Neural cell (in vitro differentiated cells): ENCODE measurements at regions not wholly inside any gene's neighbourhood (a gene's known extent, or its start where the extent isn't known, plus 50 kb on each side); places are given as distances from the start of the nearest gene placed in this dataset.

Experiments used
- H2AFZ ChIP-seq: fragments of 200-600, 300-800 bp; sonication (generic), shearing (Covaris generic); 2 replicates; pipeline ENCODE4 v1.6.0; 2014; ENCODE audit warnings: low read depth, mild to moderate bottlenecking, antibody characterized with exemption, low read length, moderate library complexity
- H3F3A ChIP-seq: fragments of 200-600 bp; shearing (Covaris generic); 2 replicates; pipeline ENCODE4 v1.6.1; 2016; ENCODE audit warnings: mild to moderate bottlenecking, moderate library complexity, mixed read lengths, antibody characterized with exemption, low read length; ENCODE audit not compliant: insufficient read depth, poor library complexity, severe bottlenecking
- H3K27ac ChIP-seq: fragments of 200-600, 300-800 bp; sonication (generic), shearing (Covaris generic); 2 replicates; pipeline ENCODE4 v1.5.1; 2014; ENCODE audit warnings: mild to moderate bottlenecking, low read length, moderate library complexity
- H3K27me3 ChIP-seq: fragments of 300-800, 200-600 bp; sonication (generic), shearing (Covaris generic); 2 replicates; pipeline ENCODE4 v1.6.0; 2014; ENCODE audit warnings: mild to moderate bottlenecking, low read depth, low read length, moderate library complexity; ENCODE audit not compliant: insufficient read depth
- H3K36me3 ChIP-seq: fragments of 300-800, 200-600 bp; sonication (generic), shearing (Covaris generic); 2 replicates; pipeline ENCODE4 v1.5.1; 2014; ENCODE audit warnings: mild to moderate bottlenecking, antibody characterized with exemption, low read length, moderate library complexity; ENCODE audit not compliant: insufficient read depth
- H3K4me2 ChIP-seq: fragments of 300-800, 200-600 bp; sonication (generic), shearing (Covaris generic); 2 replicates; pipeline ENCODE4 v1.6.0; 2014; ENCODE audit warnings: mild to moderate bottlenecking, low read length
- H3K4me3 ChIP-seq: fragments of 300-800, 200-600 bp; sonication (generic), shearing (Covaris generic); 2 replicates; pipeline ENCODE4 v1.5.1; 2014; ENCODE audit warnings: mild to moderate bottlenecking, low read length, moderate library complexity
- H3K79me2 ChIP-seq: fragments of 200-600 bp; shearing (Covaris generic); replicated peaks from 2 replicates; pipeline ENCODE4 v1.6.0; 2014; ENCODE audit warnings: mild to moderate bottlenecking, low read length, moderate library complexity; ENCODE audit not compliant: insufficient read depth
- H3K9ac ChIP-seq: fragments of 300-800, 200-600 bp; sonication (generic), shearing (Covaris generic); 2 replicates; pipeline ENCODE4 v1.6.1; 2016; ENCODE audit warnings: mild to moderate bottlenecking, low read length, mixed read lengths
- H3K9me2 ChIP-seq: fragments of 200-600 bp; shearing (Covaris generic); 2 replicates; pipeline ENCODE4 v1.6.1; 2016; ENCODE audit warnings: mild to moderate bottlenecking, low read length, mixed read lengths; ENCODE audit not compliant: insufficient read depth
- H3K9me3 ChIP-seq: fragments of 200-600, 300-800 bp; sonication (generic), shearing (Covaris generic); 2 replicates; pipeline ENCODE4 v1.6.1; 2016; ENCODE audit warnings: mild to moderate bottlenecking, mixed run types, low read length, moderate library complexity, mixed read lengths
- H4K20me1 ChIP-seq: fragments of 200-600 bp; shearing (Covaris generic); 2 replicates; pipeline ENCODE4 v1.6.1; 2016; ENCODE audit warnings: mild to moderate bottlenecking, mixed run types; ENCODE audit not compliant: insufficient read depth
- EP300 ChIP-seq: fragments of 450-650 bp; conservative IDR thresholded peaks from 2 replicates; pipeline ENCODE4 v1.6.1; 2014; ENCODE audit warnings: antibody characterized with exemption, mild to moderate bottlenecking, moderate library complexity; ENCODE audit not compliant: poor library complexity, severe bottlenecking
- EZH2 ChIP-seq: fragments of 200-600, 300-800 bp; shearing (Covaris generic), sonication (generic); IDR thresholded peaks from 2 replicates; pipeline ENCODE4 v1.6.1; 2014; ENCODE audit warnings: antibody characterized with exemption, low read length, borderline replicate concordance, mild to moderate bottlenecking; ENCODE audit not compliant: insufficient read depth, poor library complexity, severe bottlenecking
- MXI1 ChIP-seq: fragments of 450-650 bp; conservative IDR thresholded peaks from 2 replicates; pipeline ENCODE4 v1.6.1; 2014; ENCODE audit warnings: antibody characterized with exemption, mild to moderate bottlenecking; ENCODE audit not compliant: poor library complexity, severe bottlenecking
- POLR2AphosphoS5 ChIP-seq: IDR thresholded peaks from 2 replicates; pipeline ENCODE4 v1.6.1; 2012
- RAD21 ChIP-seq: fragments of 450-650 bp; conservative IDR thresholded peaks from 2 replicates; pipeline ENCODE4 v1.6.1; 2014; ENCODE audit warnings: antibody characterized with exemption, mild to moderate bottlenecking, moderate library complexity
- SMC3 ChIP-seq: fragments of 450-650 bp; conservative IDR thresholded peaks from 2 replicates; pipeline ENCODE4 v1.6.1; 2014; ENCODE audit warnings: antibody characterized with exemption, mild to moderate bottlenecking, moderate library complexity; ENCODE audit not compliant: poor library complexity
- TAF1 ChIP-seq: IDR thresholded peaks from 2 replicates; pipeline ENCODE4 v1.6.1; 2012; ENCODE audit warnings: low read depth
- TF ChIP-seq, protein P1 (sequence below): fragments of 450-650 bp; IDR thresholded peaks from 2 replicates; pipeline ENCODE4 v1.5.1; 2014; ENCODE audit warnings: antibody characterized with exemption, mild to moderate bottlenecking, moderate library complexity; ENCODE audit not compliant: poor library complexity, severe bottlenecking
- TF ChIP-seq, protein P2 (sequence below): IDR thresholded peaks from 2 replicates; pipeline ENCODE4 v1.6.1; 2012; ENCODE audit warnings: borderline replicate concordance

DNA sequence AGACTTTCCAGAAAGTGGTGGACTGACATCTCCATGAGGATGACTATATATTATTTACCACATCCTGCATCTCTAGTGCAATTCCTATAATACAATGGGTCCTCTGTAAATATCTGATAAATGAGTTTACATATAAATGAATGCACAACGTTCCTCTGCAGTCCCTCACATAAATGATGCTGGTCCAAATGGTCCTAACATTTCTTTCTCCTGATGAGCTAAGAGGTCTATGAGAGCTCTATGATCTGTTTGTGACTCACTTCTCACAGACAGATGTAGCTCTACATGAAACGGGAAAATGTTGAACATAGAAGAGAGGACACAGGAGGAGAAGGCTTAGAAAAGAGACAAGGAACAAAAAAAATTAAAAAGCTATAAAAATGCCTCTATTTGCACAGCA, 201.2 kb upstream of the PIK3C3 start:
- Histone ChIP-seq H3K4me2 (no peak overlapping the region), H3K36me3 (no peaks in the 10 kb centered on the region), H3K27ac (no peak overlapping the region), H2AFZ (no peak overlapping the region), H4K20me1 (no peaks in the 10 kb centered on the region), H3K27me3 (no peaks in the 10 kb centered on the region), H3K4me3 (no peak overlapping the region), H3K9me2 (no peaks in the 10 kb centered on the region), H3K9ac (no peak overlapping the region), H3K9me3 (no peaks in the 10 kb centered on the region), H3F3A (no peaks in the 10 kb centered on the region), H3K79me2 (no peaks in the 10 kb centered on the region)
- TF ChIP-seq, protein P1, sequence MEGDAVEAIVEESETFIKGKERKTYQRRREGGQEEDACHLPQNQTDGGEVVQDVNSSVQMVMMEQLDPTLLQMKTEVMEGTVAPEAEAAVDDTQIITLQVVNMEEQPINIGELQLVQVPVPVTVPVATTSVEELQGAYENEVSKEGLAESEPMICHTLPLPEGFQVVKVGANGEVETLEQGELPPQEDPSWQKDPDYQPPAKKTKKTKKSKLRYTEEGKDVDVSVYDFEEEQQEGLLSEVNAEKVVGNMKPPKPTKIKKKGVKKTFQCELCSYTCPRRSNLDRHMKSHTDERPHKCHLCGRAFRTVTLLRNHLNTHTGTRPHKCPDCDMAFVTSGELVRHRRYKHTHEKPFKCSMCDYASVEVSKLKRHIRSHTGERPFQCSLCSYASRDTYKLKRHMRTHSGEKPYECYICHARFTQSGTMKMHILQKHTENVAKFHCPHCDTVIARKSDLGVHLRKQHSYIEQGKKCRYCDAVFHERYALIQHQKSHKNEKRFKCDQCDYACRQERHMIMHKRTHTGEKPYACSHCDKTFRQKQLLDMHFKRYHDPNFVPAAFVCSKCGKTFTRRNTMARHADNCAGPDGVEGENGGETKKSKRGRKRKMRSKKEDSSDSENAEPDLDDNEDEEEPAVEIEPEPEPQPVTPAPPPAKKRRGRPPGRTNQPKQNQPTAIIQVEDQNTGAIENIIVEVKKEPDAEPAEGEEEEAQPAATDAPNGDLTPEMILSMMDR, result no peak
- TF ChIP-seq EP300 (no peak), POLR2AphosphoS5 (no peak)
- TF ChIP-seq, protein P2, sequence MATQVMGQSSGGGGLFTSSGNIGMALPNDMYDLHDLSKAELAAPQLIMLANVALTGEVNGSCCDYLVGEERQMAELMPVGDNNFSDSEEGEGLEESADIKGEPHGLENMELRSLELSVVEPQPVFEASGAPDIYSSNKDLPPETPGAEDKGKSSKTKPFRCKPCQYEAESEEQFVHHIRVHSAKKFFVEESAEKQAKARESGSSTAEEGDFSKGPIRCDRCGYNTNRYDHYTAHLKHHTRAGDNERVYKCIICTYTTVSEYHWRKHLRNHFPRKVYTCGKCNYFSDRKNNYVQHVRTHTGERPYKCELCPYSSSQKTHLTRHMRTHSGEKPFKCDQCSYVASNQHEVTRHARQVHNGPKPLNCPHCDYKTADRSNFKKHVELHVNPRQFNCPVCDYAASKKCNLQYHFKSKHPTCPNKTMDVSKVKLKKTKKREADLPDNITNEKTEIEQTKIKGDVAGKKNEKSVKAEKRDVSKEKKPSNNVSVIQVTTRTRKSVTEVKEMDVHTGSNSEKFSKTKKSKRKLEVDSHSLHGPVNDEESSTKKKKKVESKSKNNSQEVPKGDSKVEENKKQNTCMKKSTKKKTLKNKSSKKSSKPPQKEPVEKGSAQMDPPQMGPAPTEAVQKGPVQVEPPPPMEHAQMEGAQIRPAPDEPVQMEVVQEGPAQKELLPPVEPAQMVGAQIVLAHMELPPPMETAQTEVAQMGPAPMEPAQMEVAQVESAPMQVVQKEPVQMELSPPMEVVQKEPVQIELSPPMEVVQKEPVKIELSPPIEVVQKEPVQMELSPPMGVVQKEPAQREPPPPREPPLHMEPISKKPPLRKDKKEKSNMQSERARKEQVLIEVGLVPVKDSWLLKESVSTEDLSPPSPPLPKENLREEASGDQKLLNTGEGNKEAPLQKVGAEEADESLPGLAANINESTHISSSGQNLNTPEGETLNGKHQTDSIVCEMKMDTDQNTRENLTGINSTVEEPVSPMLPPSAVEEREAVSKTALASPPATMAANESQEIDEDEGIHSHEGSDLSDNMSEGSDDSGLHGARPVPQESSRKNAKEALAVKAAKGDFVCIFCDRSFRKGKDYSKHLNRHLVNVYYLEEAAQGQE, result no peak

DNA sequence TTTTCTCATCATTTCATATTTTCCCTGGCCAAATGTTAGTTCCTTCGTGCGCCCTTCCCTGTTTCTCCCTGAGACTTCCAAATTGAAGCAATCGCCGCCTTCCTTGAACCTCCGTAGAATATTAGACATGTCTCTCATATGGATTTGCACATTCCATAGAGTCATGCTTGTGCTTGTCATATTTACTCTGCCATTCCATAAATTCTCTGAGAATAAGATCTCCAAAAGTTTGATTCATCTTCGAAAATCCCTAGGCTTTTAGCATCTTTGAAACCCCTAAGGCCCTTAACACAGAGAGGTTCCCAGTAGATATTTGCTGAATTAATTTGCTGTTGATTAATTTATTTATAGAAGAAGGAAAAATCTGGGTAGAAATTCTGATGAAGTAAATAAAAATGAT, 202.2 kb upstream of the PIK3C3 start:
- Histone ChIP-seq H3K9me2 (no peaks in the 10 kb centered on the region), H3K79me2 (no peaks in the 10 kb centered on the region), H3K27me3 (no peaks in the 10 kb centered on the region), H3K9ac (no peak overlapping the region), H3K9me3 (no peaks in the 10 kb centered on the region), H4K20me1 (no peaks in the 10 kb centered on the region), H3F3A (no peaks in the 10 kb centered on the region), H3K27ac (no peak overlapping the region), H2AFZ (no peak overlapping the region), H3K4me3 (no peak overlapping the region), H3K36me3 (no peaks in the 10 kb centered on the region), H3K4me2 (no peak overlapping the region)
- TF ChIP-seq EZH2 (no peak), POLR2AphosphoS5 (no peak), SMC3 (no peak)

DNA sequence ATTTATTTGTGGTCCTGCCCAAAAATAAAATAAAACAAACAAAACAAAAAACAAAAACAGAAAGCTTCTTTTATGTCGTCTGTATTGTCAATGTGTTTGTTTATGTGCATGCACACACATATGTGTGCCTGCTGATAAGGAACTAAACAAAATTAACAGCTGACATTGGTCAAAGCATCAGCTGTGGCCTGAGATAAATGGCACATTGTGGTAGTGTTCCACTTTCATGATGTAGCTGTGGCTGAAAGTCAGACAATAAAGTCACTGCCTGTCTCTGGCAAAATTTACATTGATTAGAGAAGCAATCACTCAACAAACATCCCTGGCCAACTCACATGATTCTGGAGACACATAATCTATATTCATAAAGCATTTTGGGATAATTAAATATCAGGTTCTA, 203.4 kb upstream of the PIK3C3 start:
- H3K4me3 ChIP-seq, result no peak overlapping the region
- H4K20me1 ChIP-seq, result no peaks in the 10 kb centered on the region
- no peaks in the 10 kb centered on the region for H3F3A ChIP-seq
- no peaks in the 10 kb centered on the region for H3K36me3 ChIP-seq
- H3K9me2 ChIP-seq, result no peaks in the 10 kb centered on the region
- H2AFZ ChIP-seq, result no peak overlapping the region
- no peak overlapping the region for H3K9ac ChIP-seq
- TF ChIP-seq POLR2AphosphoS5, result no peak
- no peak for TF ChIP-seq RAD21
- TF ChIP-seq SMC3, result no peak
- TF ChIP-seq EP300, result no peak
- TF ChIP-seq EZH2, result no peak
- no peak for TF ChIP-seq TAF1
- no peak for TF ChIP-seq MXI1
- TF ChIP-seq, protein P1, result no peak
- TF ChIP-seq, protein P2, result no peak
- H3K79me2 ChIP-seq, result no peaks in the 10 kb centered on the region
- H3K9me3 ChIP-seq, result no peaks in the 10 kb centered on the region
- no peaks in the 10 kb centered on the region for H3K27me3 ChIP-seq
- H3K4me2 ChIP-seq, result no peak overlapping the region
- H3K27ac ChIP-seq, result no peak overlapping the region
